Muscle layer of colon (tissue), 2 donors: ENCODE measurements at regions not wholly inside any gene's neighbourhood (a gene's known extent, or its start where the extent isn't known, plus 50 kb on each side); places are given as distances from the start of the nearest gene placed in this dataset.

Source experiments
- H3K27ac ChIP-seq: one replicate; pipeline ENCODE4 v1.7.0; 2013; ENCODE audit warnings: low read depth, mild to moderate bottlenecking, low read length, moderate library complexity
- H3K27me3 ChIP-seq, 2 donors: one replicate each; pipeline ENCODE4 v1.7.0; 2013; ENCODE audit warnings: low read length in 2 of 2, mild to moderate bottlenecking in 2 of 2; ENCODE audit not compliant: insufficient read depth in 2 of 2, control insufficient read depth in 1 of 2
- H3K36me3 ChIP-seq: one replicate; pipeline ENCODE4 v1.7.0; 2013; ENCODE audit warnings: mild to moderate bottlenecking, low read length; ENCODE audit not compliant: insufficient read depth
- H3K4me1 ChIP-seq: one replicate; pipeline ENCODE4 v1.7.0; 2013; ENCODE audit warnings: mild to moderate bottlenecking, low read length; ENCODE audit not compliant: insufficient read depth
- H3K4me3 ChIP-seq, 2 donors: one replicate each; pipeline ENCODE4 v1.7.0; 2013; ENCODE audit warnings: low read length in 2 of 2, low read depth in 1 of 2, mild to moderate bottlenecking in 1 of 2, moderate library complexity in 1 of 2
- H3K9ac ChIP-seq: one replicate; pipeline ENCODE4 v1.7.0; 2013; ENCODE audit warnings: low read length
- H3K9me3 ChIP-seq: one replicate; pipeline ENCODE4 v1.7.0; 2013; ENCODE audit warnings: mild to moderate bottlenecking, low read length
- donor health status: abdominal sarcoma.
- donor health status: Adenocarcinoma of cecum.

DNA sequence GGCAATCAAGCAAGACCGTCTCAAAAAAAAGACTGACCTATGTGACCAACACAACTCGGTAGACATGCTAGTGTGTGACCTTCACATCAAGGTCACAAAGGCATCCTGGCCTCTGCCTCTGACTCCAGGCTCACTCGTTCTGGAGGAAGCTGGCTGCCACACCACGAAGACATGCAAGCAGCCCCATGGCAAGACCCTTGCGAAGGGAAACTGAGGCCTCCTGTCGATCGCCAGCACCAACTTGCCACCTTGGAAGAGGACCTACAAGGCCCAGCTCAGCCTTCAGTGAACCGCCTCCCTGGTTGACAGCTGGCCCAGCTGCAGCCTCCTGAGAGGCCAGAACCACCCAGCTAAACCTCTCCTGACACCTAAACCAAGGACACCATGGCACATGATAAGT is 79.3 kb upstream of the ASAP2 start:
- Histone ChIP-seq H3K9me3 (no peaks in the 10 kb centered on the region), H3K9ac (no peak overlapping the region), H3K4me3 (no peak overlapping the region), H3K27me3 (no peaks in the 10 kb centered on the region), H3K27ac (no peak overlapping the region), H3K36me3 (no peaks in the 10 kb centered on the region), H3K4me1 (no peaks in the 10 kb centered on the region)

- Histone ChIP-seq H3K9me3 (no peaks in the 10 kb centered on the region), H3K27ac (no peak overlapping the region), H3K4me3 (no peak overlapping the region), H3K4me1 (no peaks in the 10 kb centered on the region), H3K9ac (no peak overlapping the region), H3K27me3 (no peaks in the 10 kb centered on the region), H3K36me3 (no peaks in the 10 kb centered on the region)
Measured at GRCh38 chr2:9126540-9126939, 80.1 kb upstream of the ASAP2 start.

GRCh38 chr2:9124231-9124741 is 82.3 kb upstream of the ASAP2 start:
- H3K27ac ChIP-seq = no peak overlapping the region
- H3K4me3 ChIP-seq = no peak overlapping the region
- no peaks in the 10 kb centered on the region for H3K27me3 ChIP-seq
- no peak overlapping the region for H3K9ac ChIP-seq
- no peaks in the 10 kb centered on the region for H3K4me1 ChIP-seq
- H3K36me3 ChIP-seq = no peaks in the 10 kb centered on the region
- no peaks in the 10 kb centered on the region for H3K9me3 ChIP-seq

GRCh38 chr2:9123069-9123468 is 83.5 kb upstream of the ASAP2 start:
- Histone ChIP-seq H3K4me3 (no peak overlapping the region), H3K9ac (no peak overlapping the region), H3K4me1 (no peaks in the 10 kb centered on the region), H3K36me3 (no peaks in the 10 kb centered on the region), H3K9me3 (no peaks in the 10 kb centered on the region), H3K27me3 (no peaks in the 10 kb centered on the region), H3K27ac (no peak overlapping the region)

DNA sequence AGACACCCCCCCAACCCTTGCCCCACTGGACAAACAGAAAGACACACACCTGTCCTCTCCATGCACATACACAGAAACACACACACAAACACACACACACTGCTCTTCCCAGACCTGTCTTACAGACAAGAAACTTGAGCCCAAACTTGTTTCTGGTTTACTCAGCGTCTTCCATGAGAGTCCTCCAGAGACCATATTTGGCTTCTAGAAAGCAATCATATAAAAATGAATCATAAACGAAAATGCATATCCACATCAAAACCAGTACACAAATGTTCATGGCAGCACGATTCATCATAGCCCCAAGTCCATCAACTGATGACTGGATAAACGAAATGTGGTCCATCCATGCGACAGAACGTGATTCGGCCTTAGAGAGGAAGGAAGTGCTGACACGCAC is 84.2 kb upstream of the ASAP2 start:
- Histone ChIP-seq H3K4me3 (no peak overlapping the region), H3K36me3 (no peaks in the 10 kb centered on the region), H3K27ac (no peak overlapping the region), H3K9me3 (no peaks in the 10 kb centered on the region), H3K27me3 (no peaks in the 10 kb centered on the region), H3K9ac (no peak overlapping the region), H3K4me1 (no peaks in the 10 kb centered on the region)

DNA sequence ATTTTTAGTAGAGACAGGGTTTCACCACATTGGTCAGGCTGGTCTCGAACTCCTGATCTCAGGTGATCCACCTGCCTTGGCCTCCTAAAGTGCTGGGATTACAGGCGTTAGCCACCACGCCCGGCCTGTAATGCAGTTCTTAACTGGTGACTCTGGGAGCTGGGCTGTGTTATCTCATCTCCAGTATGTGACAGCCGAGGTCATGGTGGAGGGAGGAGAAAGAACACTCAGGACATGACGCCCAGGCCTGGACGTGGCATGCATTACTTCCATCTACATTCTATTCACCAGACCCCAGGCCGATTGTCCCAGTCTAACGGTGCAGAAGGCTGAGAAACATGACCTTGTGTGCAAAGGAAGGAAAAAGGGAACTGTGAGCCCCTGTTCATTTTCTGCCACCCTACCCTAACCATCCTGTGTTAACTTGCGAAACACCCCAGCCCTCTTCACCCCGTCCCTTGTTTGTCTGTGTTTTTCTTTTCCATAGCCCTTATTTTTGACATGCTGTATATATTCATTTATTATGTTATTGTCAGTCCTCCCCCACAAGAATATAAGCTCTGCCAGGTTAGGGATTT is 88.1 kb upstream of the ASAP2 start:
- H3K4me3 ChIP-seq = no peak overlapping the region
- H3K4me1 ChIP-seq = no peaks in the 10 kb centered on the region
- no peak overlapping the region for H3K9ac ChIP-seq
- H3K27me3 ChIP-seq = no peaks in the 10 kb centered on the region
- H3K9me3 ChIP-seq = no peaks in the 10 kb centered on the region
- H3K36me3 ChIP-seq = no peaks in the 10 kb centered on the region
- no peak overlapping the region for H3K27ac ChIP-seq

- Histone ChIP-seq H3K36me3 (no peaks in the 10 kb centered on the region), H3K9me3 (no peaks in the 10 kb centered on the region), H3K4me1 (peaks cover 10% of the 10 kb centered on the region), H3K27ac (no peak overlapping the region), H3K27me3 (no peaks in the 10 kb centered on the region), H3K9ac (no peak overlapping the region), H3K4me3 (no peak overlapping the region)
Measured at GRCh38 chr2:9115229-9115628, 91.4 kb upstream of the ASAP2 start.

GRCh38 chr2:9114458-9114857 is 92.2 kb upstream of the ASAP2 start:
- Histone ChIP-seq H3K27me3 (no peaks in the 10 kb centered on the region), H3K4me3 (no peak overlapping the region), H3K4me1 (peaks cover 10% of the 10 kb centered on the region), H3K9ac (no peak overlapping the region), H3K9me3 (no peaks in the 10 kb centered on the region), H3K27ac (no peak overlapping the region), H3K36me3 (no peaks in the 10 kb centered on the region)

GRCh38 chr2:9113916-9114315 is 92.7 kb upstream of the ASAP2 start:
- no peak overlapping the region for H3K27ac ChIP-seq
- H3K4me1 ChIP-seq = peaks cover 10% of the 10 kb centered on the region
- no peaks in the 10 kb centered on the region for H3K36me3 ChIP-seq
- no peaks in the 10 kb centered on the region for H3K27me3 ChIP-seq
- H3K4me3 ChIP-seq = no peak overlapping the region
- H3K9me3 ChIP-seq = no peaks in the 10 kb centered on the region
- no peak overlapping the region for H3K9ac ChIP-seq

- H3K9ac ChIP-seq = no peak overlapping the region
- H3K9me3 ChIP-seq = no peaks in the 10 kb centered on the region
- no peak overlapping the region for H3K4me3 ChIP-seq
- peaks cover 10% of the 10 kb centered on the region for H3K4me1 ChIP-seq
- H3K36me3 ChIP-seq = no peaks in the 10 kb centered on the region
- no peak overlapping the region for H3K27ac ChIP-seq
- no peaks in the 10 kb centered on the region for H3K27me3 ChIP-seq
Measured at GRCh38 chr2:9113262-9113661, 93.3 kb upstream of the ASAP2 start.

GRCh38 chr2:9112079-9112721 is 94.4 kb upstream of the ASAP2 start:
- H3K27ac ChIP-seq = no peak overlapping the region
- no peak overlapping the region for H3K9ac ChIP-seq
- no peaks in the 10 kb centered on the region for H3K9me3 ChIP-seq
- H3K4me1 ChIP-seq = peaks cover 17% of the 10 kb centered on the region
- no peaks in the 10 kb centered on the region for H3K36me3 ChIP-seq
- H3K27me3 ChIP-seq = no peaks in the 10 kb centered on the region
- H3K4me3 ChIP-seq = no peak overlapping the region
